ENCODE measurements at regions not wholly inside any gene's neighbourhood (a gene's known extent, or its start where the extent isn't known, plus 50 kb on each side); places are given as distances from the start of the nearest gene placed in this dataset.

DNA sequence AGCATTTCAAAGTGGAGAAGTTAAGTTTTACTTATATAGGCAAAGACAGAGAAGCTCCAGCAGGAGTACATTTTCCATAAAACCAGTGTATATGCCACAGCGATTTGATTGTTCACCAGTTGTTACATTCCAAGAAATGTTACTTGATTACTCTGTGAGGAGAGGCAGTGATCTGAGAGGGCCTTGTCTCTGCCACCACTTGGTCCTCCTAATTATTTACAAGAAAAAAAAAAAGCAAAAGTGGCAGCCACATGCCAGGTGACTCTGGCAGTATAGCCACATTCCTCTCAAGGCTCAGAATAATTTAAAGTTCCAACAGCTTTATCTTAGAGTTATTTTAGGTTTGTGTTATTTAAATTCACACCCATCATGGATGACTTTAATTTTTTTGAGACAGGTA lies 1077.8 kb downstream of the ZPLD1 start (continued):
- TF ChIP-seq EGR1 (IDR thresholded peaks at IDR 0.05; ENCODE audit: borderline replicate concordance, low read depth, low read length) (no peak), EZH2 (IDR thresholded peaks at IDR 0.05; ENCODE audit: low read depth, low read length, severe bottlenecking) (no peak)
